KMS-11 (cell line): ENCODE measurements at regions not wholly inside any gene's neighbourhood (a gene's known extent, or its start where the extent isn't known, plus 50 kb on each side); places are given as distances from the start of the nearest gene placed in this dataset.

Experiments used
- H2AFZ ChIP-seq: fragments of 200-600 bp; sonication (generic); 2 replicates; pipeline ENCODE4 v1.6.1; 2016; ENCODE audit warnings: antibody characterized with exemption, mixed run types, low read depth
- H3K27ac ChIP-seq: fragments of 200-600 bp; sonication (generic); 2 replicates; pipeline ENCODE4 v1.6.1; 2016; ENCODE audit warnings: mild to moderate bottlenecking, mixed run types
- H3K27me3 ChIP-seq: fragments of 200-600 bp; sonication (generic); 2 replicates; pipeline ENCODE4 v1.6.1; 2017; ENCODE audit warnings: mild to moderate bottlenecking, low read depth, mixed run types, moderate library complexity; ENCODE audit not compliant: insufficient read depth
- H3K36me3 ChIP-seq: fragments of 200-600 bp; sonication (generic); 2 replicates; pipeline ENCODE4 v1.6.1; 2017; ENCODE audit warnings: mild to moderate bottlenecking, mixed run types; ENCODE audit not compliant: insufficient read depth
- H3K4me1 ChIP-seq: fragments of 200-600 bp; sonication (generic); 2 replicates; pipeline ENCODE4 v1.6.1; 2016; ENCODE audit warnings: mild to moderate bottlenecking, low read depth, mixed run types; ENCODE audit not compliant: poor library complexity, severe bottlenecking
- H3K4me2 ChIP-seq: fragments of 200-600 bp; sonication (generic); 2 replicates; pipeline ENCODE4 v1.7.0; 2016; ENCODE audit warnings: mild to moderate bottlenecking, mixed run types
- H3K4me3 ChIP-seq: fragments of 200-600 bp; sonication (generic); IDR thresholded peaks from 2 replicates; pipeline ENCODE4 v1.6.1; 2017; ENCODE audit warnings: low read depth, low read length, mixed read lengths; ENCODE audit not compliant: insufficient read depth
- H3K79me2 ChIP-seq: fragments of 200-600 bp; sonication (generic); 2 replicates; pipeline ENCODE4 v1.6.1; 2016; ENCODE audit warnings: low read depth, mixed run types; ENCODE audit not compliant: insufficient read depth
- H3K9ac ChIP-seq: fragments of 200-600 bp; sonication (generic); 2 replicates; pipeline ENCODE4 v1.6.1; 2016; ENCODE audit warnings: mild to moderate bottlenecking, mixed run types
- H4K20me1 ChIP-seq: fragments of 200-600 bp; sonication (generic); 2 replicates; pipeline ENCODE4 v1.6.1; 2016; ENCODE audit warnings: mild to moderate bottlenecking, mixed run types; ENCODE audit not compliant: insufficient read depth
- TF ChIP-seq, protein P1 (sequence below): fragments of 200-600 bp; sonication (generic); conservative IDR thresholded peaks from 2 replicates; pipeline ENCODE4 v1.6.1; 2017; ENCODE audit warnings: low read depth, mild to moderate bottlenecking, antibody characterized with exemption, low read length, moderate library complexity, mixed read lengths

DNA sequence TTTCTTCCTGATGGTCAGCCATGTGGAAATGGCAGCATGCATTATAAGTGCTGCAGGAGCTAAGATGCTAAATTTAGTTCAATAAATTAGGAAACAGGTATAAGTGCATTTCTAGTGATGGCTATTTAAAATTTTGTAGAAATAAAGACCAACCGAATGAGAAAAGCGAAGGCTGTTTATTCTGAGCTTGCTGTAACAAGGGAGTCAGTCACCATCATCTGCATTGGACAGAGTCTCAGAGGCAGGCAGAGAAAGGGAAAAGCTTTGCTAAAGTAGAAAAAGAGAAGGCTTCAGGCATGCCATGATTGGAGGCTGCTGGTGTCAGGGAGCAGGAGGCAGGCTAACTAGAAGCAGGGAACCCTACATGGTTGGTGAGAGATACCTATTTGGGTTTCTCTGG, 451.0 kb downstream of the EDEM1 start:
- Histone ChIP-seq H3K4me1 (peaks cover 13% of the 10 kb centered on the region), H3K27me3 (no peaks in the 10 kb centered on the region), H3K36me3 (no peaks in the 10 kb centered on the region), H3K79me2 (no peaks in the 10 kb centered on the region), H3K27ac (no peak overlapping the region), H2AFZ (no peak overlapping the region), H3K4me3 (no peak overlapping the region), H4K20me1 (no peaks in the 10 kb centered on the region), H3K9ac (no peak overlapping the region), H3K4me2 (no peak overlapping the region)
- TF ChIP-seq, protein P1, sequence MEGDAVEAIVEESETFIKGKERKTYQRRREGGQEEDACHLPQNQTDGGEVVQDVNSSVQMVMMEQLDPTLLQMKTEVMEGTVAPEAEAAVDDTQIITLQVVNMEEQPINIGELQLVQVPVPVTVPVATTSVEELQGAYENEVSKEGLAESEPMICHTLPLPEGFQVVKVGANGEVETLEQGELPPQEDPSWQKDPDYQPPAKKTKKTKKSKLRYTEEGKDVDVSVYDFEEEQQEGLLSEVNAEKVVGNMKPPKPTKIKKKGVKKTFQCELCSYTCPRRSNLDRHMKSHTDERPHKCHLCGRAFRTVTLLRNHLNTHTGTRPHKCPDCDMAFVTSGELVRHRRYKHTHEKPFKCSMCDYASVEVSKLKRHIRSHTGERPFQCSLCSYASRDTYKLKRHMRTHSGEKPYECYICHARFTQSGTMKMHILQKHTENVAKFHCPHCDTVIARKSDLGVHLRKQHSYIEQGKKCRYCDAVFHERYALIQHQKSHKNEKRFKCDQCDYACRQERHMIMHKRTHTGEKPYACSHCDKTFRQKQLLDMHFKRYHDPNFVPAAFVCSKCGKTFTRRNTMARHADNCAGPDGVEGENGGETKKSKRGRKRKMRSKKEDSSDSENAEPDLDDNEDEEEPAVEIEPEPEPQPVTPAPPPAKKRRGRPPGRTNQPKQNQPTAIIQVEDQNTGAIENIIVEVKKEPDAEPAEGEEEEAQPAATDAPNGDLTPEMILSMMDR, result no peak

DNA sequence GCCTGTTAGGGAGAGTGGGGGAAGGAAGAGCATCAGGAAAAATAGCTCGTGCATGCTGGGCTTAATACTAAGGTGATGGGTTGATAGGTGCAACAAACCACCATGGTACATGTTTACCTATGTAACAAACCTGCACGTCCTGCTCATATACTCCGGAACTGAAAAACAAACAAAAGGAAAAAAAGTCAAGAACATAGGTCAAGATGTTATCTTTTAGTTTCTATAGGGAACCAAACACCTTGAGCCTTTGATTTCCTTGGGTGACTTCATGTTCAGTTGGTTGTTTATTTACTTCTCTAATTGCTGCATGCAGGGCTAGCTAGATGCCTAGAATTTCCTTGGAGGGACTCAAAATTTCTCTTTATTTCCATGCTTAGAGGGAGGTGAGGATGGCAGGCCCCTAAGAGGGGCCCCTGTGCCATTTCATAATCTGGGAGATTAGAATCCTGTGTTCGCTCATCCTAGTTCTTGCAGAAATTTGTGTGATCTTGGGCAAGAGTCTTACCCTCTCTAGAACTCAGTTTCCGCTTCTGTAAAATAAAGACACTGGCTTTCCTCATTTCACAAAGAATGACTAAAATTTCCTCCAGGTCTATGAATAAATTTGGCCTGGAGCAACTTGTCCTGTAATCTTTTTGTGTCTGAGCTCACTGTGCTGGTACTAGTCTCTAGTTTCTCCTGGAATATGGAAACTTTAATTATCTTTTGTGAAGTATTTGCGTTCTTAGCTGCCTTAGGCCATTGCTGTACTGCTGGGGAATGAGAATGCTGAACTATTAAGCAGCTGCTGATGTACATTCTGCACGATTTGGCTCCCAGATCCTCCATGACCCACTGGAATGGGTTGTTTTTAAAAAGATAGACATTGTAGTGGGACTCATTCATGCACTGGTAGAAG, 457.5 kb downstream of the EDEM1 start:
- Histone ChIP-seq H3K4me1 (peaks cover 18% of the 10 kb centered on the region), H2AFZ (no peak overlapping the region), H3K36me3 (no peaks in the 10 kb centered on the region), H3K4me3 (no peak overlapping the region), H3K27me3 (no peaks in the 10 kb centered on the region), H3K27ac (no peak overlapping the region), H3K9ac (no peak overlapping the region), H4K20me1 (no peaks in the 10 kb centered on the region), H3K4me2 (no peak overlapping the region), H3K79me2 (no peaks in the 10 kb centered on the region)
- TF ChIP-seq, protein P1, result no peak

DNA sequence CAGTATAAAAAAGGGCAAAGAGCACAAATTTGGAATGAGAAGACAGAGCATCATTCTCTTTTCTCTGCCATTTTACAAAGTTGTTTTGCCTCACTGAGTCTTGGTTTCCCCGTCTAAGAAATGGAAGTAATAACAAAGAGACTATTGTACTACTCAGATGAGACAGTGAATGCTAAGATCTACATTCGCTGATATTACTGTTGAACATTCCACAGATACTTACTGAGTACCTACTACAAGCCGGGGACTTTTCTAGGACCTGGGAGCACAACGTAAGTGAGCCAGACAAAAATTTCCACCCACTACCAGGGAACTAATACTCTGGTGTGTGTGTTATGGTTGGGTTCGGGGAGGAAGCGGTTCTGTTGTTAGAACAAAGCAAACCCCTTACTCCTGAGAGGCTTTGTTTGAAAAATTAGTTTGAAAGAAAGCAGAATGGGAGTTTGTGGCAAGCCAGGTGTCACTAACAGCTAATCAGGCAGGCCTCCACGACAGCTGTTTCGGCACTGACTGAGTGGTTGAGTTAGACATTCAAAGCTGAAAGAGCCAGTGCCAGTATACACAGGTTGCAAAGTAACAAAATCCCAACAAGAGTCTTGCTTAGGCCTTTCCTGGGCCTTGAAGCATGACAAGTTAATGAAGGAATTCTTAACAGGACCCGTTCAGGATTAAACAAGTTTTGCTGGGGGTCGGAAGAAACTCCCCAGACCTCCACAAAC, 458.3 kb downstream of the EDEM1 start:
- Histone ChIP-seq H4K20me1 (no peaks in the 10 kb centered on the region), H3K27ac (no peak overlapping the region), H3K36me3 (no peaks in the 10 kb centered on the region), H3K9ac (no peak overlapping the region), H3K4me2 (no peak overlapping the region), H3K4me1 (peaks cover 18% of the 10 kb centered on the region), H3K4me3 (no peak overlapping the region), H2AFZ (no peak overlapping the region), H3K27me3 (no peaks in the 10 kb centered on the region), H3K79me2 (no peaks in the 10 kb centered on the region)
- TF ChIP-seq, protein P1, result no peak

DNA sequence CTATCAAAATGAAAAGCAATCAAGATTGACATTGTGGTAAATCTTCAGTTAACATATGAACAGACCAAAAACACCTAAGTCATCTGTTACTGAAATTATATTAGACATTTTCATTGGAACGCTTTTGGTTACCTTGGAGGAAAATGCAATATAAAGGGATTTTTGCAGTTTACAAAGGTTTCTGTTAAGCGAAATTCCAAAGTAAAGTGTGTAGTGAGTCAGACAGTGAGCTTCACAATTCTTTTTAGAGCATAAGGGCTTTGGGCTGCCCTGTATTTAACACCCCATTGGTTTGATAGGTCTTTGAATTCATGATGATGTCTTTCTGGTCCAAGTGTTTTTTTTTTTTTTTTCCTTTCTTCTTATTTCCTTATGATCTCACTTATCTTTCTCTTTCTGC, 462.8 kb downstream of the EDEM1 start:
- H4K20me1 ChIP-seq, result no peaks in the 10 kb centered on the region
- H2AFZ ChIP-seq, result no peak overlapping the region
- H3K9ac ChIP-seq, result no peak overlapping the region
- H3K4me2 ChIP-seq, result no peak overlapping the region
- H3K27me3 ChIP-seq, result no peaks in the 10 kb centered on the region
- H3K79me2 ChIP-seq, result no peaks in the 10 kb centered on the region
- no peaks in the 10 kb centered on the region for H3K36me3 ChIP-seq
- no peak overlapping the region for H3K4me3 ChIP-seq
- TF ChIP-seq, protein P1, result no peak
- H3K4me1 ChIP-seq, result no peaks in the 10 kb centered on the region
- H3K27ac ChIP-seq, result no peak overlapping the region
